ENCODE measurements at regions not wholly inside any gene's neighbourhood (a gene's known extent, or its start where the extent isn't known, plus 50 kb on each side); places are given as distances from the start of the nearest gene placed in this dataset.
A peak's percentile ranks its signal among the peaks of the same experiment; 100 is the strongest.

DNA sequence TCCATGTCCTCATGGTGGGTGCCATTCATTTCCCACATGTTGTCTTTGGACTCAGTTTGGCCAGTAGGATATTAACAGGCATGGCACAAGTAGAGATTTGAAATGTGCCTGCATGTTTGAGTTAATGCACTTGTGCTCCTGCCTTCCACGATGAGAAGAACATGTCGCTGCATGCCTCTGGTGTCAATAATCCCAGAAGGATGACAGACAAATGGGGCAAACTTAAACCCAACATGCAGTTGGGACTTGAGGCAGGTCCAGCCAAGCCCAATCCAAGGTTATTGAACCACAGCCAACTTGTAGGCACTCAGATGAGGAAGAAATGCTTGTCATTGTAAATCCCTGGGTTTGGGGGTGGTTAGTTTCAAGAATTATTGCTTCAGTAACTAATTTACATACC lies 174.6 kb downstream of the TRIM33 start:
- Mint-ChIP-seq H3K4me3 (no peak overlapping the region), H3K4me1 (peaks cover 15 to 64% (median 29%) of the 10 kb centered on the region in 4 donors), H3K36me3 (no peaks in the 10 kb centered on the region), H3K27ac (no peak overlapping the region), H3K9me3 (peaks cover 0 to 2% (median 0%) of the 10 kb centered on the region in 7 donors), H3K27me3 (peaks cover 6% of the 10 kb centered on the region)
- H3K36me3 ChIP-seq (ENCODE audit: control insufficient read depth, insufficient read depth, low read length): no peaks in the 10 kb centered on the region
- no peaks in the 10 kb centered on the region for H3K9me3 ChIP-seq (ENCODE audit: control insufficient read depth in 2 of 2, low read length in 2 of 2)
- H3K4me1 ChIP-seq (ENCODE audit: control insufficient read depth, insufficient read depth, low read length, poor library complexity, severe bottlenecking): peaks cover 39% of the 10 kb centered on the region
- no peak overlapping the region for H3K27ac ChIP-seq (ENCODE audit: insufficient read depth, low read length, poor library complexity, severe bottlenecking)
- DNase-seq (no peak), ATAC-seq (ENCODE audit: low read depth in 2 of 2) (no peak)
- H3K4me3 ChIP-seq (ENCODE audit: low read depth, low read length): no peak overlapping the region
- no peaks in the 10 kb centered on the region for H3K27me3 ChIP-seq (ENCODE audit: control insufficient read depth, insufficient read depth, low read length)

DNA sequence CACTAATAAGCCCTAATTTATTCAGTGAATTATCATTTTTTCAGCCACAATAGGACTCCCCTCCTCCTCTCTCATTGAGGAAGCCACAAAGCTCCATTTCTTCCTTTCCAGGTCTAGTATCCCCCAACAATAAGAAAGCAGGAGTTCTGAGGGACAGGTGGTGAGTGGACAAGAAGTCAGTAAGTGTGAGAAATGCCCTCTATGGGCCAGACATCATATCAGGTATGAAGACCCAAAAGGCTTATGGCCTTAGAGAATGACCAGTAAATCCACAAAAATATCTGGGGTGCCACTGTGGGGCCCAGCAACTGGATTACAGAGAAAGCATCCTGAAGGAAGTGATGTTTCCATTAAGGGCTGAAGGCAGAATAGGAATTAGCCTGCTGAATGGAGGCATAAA lies 175.7 kb downstream of the TRIM33 start:
- peak overlapping the region in 1 of 4 donors; percentile 16 for H3K4me3 Mint-ChIP-seq
- peaks cover 0 to 2% (median 0%) of the 10 kb centered on the region in 7 donors for H3K9me3 Mint-ChIP-seq
- peaks cover 6% of the 10 kb centered on the region for H3K27me3 Mint-ChIP-seq
- Histone ChIP-seq H3K36me3 (ENCODE audit: control insufficient read depth, insufficient read depth, low read length) (no peaks in the 10 kb centered on the region), H3K9me3 (ENCODE audit: control insufficient read depth in 2 of 2, low read length in 2 of 2) (no peaks in the 10 kb centered on the region), H3K4me3 (ENCODE audit: low read depth, low read length) (no peak overlapping the region), H3K4me1 (ENCODE audit: control insufficient read depth, insufficient read depth, low read length, poor library complexity, severe bottlenecking) (peaks cover 40% of the 10 kb centered on the region), H3K27me3 (ENCODE audit: control insufficient read depth, insufficient read depth, low read length) (no peaks in the 10 kb centered on the region), H3K27ac (ENCODE audit: insufficient read depth, low read length, poor library complexity, severe bottlenecking) (no peak overlapping the region)
- ATAC-seq (ENCODE audit: low read depth in 2 of 2) (no peak), DNase-seq (no peak)
- no peaks in the 10 kb centered on the region for H3K36me3 Mint-ChIP-seq
- H3K4me1 Mint-ChIP-seq: peaks cover 14 to 62% (median 26%) of the 10 kb centered on the region in 4 donors
- H3K27ac Mint-ChIP-seq: peak overlapping the region in 2 of 3 donors; percentile 29 to 36

DNA sequence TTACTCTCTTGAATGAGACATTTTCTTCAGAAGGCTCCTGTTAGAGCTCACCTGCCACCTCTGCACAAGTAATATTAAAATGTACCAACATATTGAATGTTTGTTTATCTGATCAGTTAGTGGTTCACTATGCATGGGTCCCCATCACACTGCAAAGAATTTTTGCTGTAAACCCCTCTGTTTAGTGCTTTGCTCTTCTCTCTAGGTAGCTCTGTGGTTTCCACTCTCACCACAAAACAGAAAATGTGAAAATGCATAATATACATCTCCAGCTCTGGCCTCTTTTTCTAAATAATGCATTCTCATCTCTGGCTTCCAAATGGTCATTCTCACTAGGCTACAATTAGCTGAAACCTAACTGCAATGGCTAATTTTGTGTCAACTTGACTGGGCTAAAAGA lies 176.7 kb downstream of the TRIM33 start:
- peaks cover 7% of the 10 kb centered on the region for H3K27me3 Mint-ChIP-seq
- Histone ChIP-seq H3K36me3 (ENCODE audit: control insufficient read depth, insufficient read depth, low read length) (no peaks in the 10 kb centered on the region), H3K27ac (ENCODE audit: insufficient read depth, low read length, poor library complexity, severe bottlenecking) (no peak overlapping the region), H3K4me3 (ENCODE audit: low read depth, low read length) (peak overlapping the region; percentile 33), H3K9me3 (ENCODE audit: control insufficient read depth in 2 of 2, low read length in 2 of 2) (no peaks in the 10 kb centered on the region), H3K4me1 (ENCODE audit: control insufficient read depth, insufficient read depth, low read length, poor library complexity, severe bottlenecking) (peaks cover 34% of the 10 kb centered on the region), H3K27me3 (ENCODE audit: control insufficient read depth, insufficient read depth, low read length) (no peaks in the 10 kb centered on the region)
- peak overlapping the region; percentile 9 to 85 (median 29) for H3K27ac Mint-ChIP-seq
- H3K4me3 Mint-ChIP-seq: peak overlapping the region in 3 of 4 donors; percentile 0 to 59 (median 6)
- DNase-seq (peak in 1 of 3 donors; percentile 13), ATAC-seq (ENCODE audit: low read depth in 2 of 2) (no peak)
- peaks cover 16 to 58% (median 27%) of the 10 kb centered on the region in 4 donors for H3K4me1 Mint-ChIP-seq
- peaks cover 0 to 2% (median 0%) of the 10 kb centered on the region in 7 donors for H3K9me3 Mint-ChIP-seq
- H3K36me3 Mint-ChIP-seq: no peaks in the 10 kb centered on the region

- ATAC-seq (ENCODE audit: low read depth in 2 of 2) (no peak), DNase-seq (no peak)
- Mint-ChIP-seq H3K36me3 (no peaks in the 10 kb centered on the region), H3K4me1 (peaks cover 16 to 57% (median 27%) of the 10 kb centered on the region in 4 donors), H3K9me3 (peaks cover 0 to 2% (median 0%) of the 10 kb centered on the region in 7 donors), H3K4me3 (peak overlapping the region in 1 of 4 donors; percentile 15), H3K27me3 (peaks cover 12% of the 10 kb centered on the region), H3K27ac (peak overlapping the region; percentile 5 to 22 (median 18))
- Histone ChIP-seq H3K4me3 (ENCODE audit: low read depth, low read length) (peak overlapping the region; percentile 28), H3K27me3 (ENCODE audit: control insufficient read depth, insufficient read depth, low read length) (no peaks in the 10 kb centered on the region), H3K9me3 (ENCODE audit: control insufficient read depth in 2 of 2, low read length in 2 of 2) (no peaks in the 10 kb centered on the region), H3K4me1 (ENCODE audit: control insufficient read depth, insufficient read depth, low read length, poor library complexity, severe bottlenecking) (peaks cover 34% of the 10 kb centered on the region), H3K27ac (ENCODE audit: insufficient read depth, low read length, poor library complexity, severe bottlenecking) (no peak overlapping the region), H3K36me3 (ENCODE audit: control insufficient read depth, insufficient read depth, low read length) (no peaks in the 10 kb centered on the region)
Observed at GRCh38 chr1:114333690-114334089, 177.3 kb downstream of the TRIM33 start.

DNA sequence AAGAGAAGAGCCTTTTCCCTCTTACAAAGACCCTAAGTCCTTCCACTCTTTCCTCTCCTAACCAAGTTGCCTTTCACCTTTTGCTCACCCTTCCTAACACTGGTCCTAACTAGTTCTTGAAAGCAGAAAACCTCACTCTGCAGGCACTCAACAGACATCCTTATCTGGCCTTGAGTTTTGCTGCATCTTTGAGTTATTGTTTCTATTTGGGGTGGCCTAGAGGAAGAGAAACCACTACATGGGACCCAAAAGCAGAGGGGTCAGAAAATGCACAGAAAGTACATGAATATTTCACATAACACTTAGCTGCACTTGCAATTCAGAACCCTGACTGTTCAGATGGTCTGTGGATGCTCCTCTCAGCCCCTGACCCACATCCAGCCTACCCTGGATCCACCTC lies 178.3 kb upstream of the SYT6 start:
- no peaks in the 10 kb centered on the region for H3K36me3 Mint-ChIP-seq

GRCh38 chr1:114330451-114330983 lies 176.8 kb upstream of the SYT6 start:
- Mint-ChIP-seq H3K4me3 (peak overlapping the region in 1 of 4 donors; percentile 7), H3K36me3 (no peaks in the 10 kb centered on the region), H3K27ac (peak overlapping the region in 2 of 3 donors; percentile 59 to 71), H3K4me1 (peaks cover 16 to 53% (median 27%) of the 10 kb centered on the region in 4 donors), H3K27me3 (peaks cover 11% of the 10 kb centered on the region), H3K9me3 (peaks cover 0 to 2% (median 0%) of the 10 kb centered on the region in 7 donors)
- DNase-seq (peak in 2 of 3 donors; percentile 19 to 43), ATAC-seq (ENCODE audit: low read depth in 2 of 2) (peak; percentile 37 to 50)
- Histone ChIP-seq H3K4me1 (ENCODE audit: control insufficient read depth, insufficient read depth, low read length, poor library complexity, severe bottlenecking) (peaks cover 34% of the 10 kb centered on the region), H3K27me3 (ENCODE audit: control insufficient read depth, insufficient read depth, low read length) (no peaks in the 10 kb centered on the region), H3K27ac (ENCODE audit: insufficient read depth, low read length, poor library complexity, severe bottlenecking) (no peak overlapping the region), H3K9me3 (ENCODE audit: control insufficient read depth in 2 of 2, low read length in 2 of 2) (no peaks in the 10 kb centered on the region), H3K4me3 (ENCODE audit: low read depth, low read length) (peak overlapping the region; percentile 8), H3K36me3 (ENCODE audit: control insufficient read depth, insufficient read depth, low read length) (no peaks in the 10 kb centered on the region)

More for the DNA sequence above, 178.3 kb upstream of the SYT6 start:
- H3K4me3 ChIP-seq (ENCODE audit: low read depth, low read length): no peak overlapping the region
- H3K27me3 Mint-ChIP-seq: peaks cover 17% of the 10 kb centered on the region
- no peak for DNase-seq
- no peaks in the 10 kb centered on the region for H3K9me3 ChIP-seq (ENCODE audit: control insufficient read depth in 2 of 2, low read length in 2 of 2)
- peaks cover 34% of the 10 kb centered on the region for H3K4me1 ChIP-seq (ENCODE audit: control insufficient read depth, insufficient read depth, low read length, poor library complexity, severe bottlenecking)
- H3K27ac ChIP-seq (ENCODE audit: insufficient read depth, low read length, poor library complexity, severe bottlenecking): no peak overlapping the region
- peaks cover 0 to 2% (median 0%) of the 10 kb centered on the region in 7 donors for H3K9me3 Mint-ChIP-seq
- H3K4me1 Mint-ChIP-seq: peaks cover 16 to 56% (median 27%) of the 10 kb centered on the region in 4 donors
- H3K27ac Mint-ChIP-seq: peak overlapping the region in 2 of 3 donors; percentile 15 to 57
- H3K27me3 ChIP-seq (ENCODE audit: control insufficient read depth, insufficient read depth, low read length): no peaks in the 10 kb centered on the region
- ATAC-seq (ENCODE audit: low read depth in 2 of 2): no peak
- peak overlapping the region in 2 of 4 donors; percentile 3 to 32 for H3K4me3 Mint-ChIP-seq
- H3K36me3 ChIP-seq (ENCODE audit: control insufficient read depth, insufficient read depth, low read length): no peaks in the 10 kb centered on the region

GRCh38 chr1:114328361-114328904 lies 174.8 kb upstream of the SYT6 start:
- Histone ChIP-seq H3K27me3 (ENCODE audit: control insufficient read depth, insufficient read depth, low read length) (no peaks in the 10 kb centered on the region), H3K4me1 (ENCODE audit: control insufficient read depth, insufficient read depth, low read length, poor library complexity, severe bottlenecking) (peaks cover 18% of the 10 kb centered on the region)

GRCh38 chr1:114324662-114324965 lies 170.9 kb upstream of the SYT6 start:
- Mint-ChIP-seq H3K36me3 (no peaks in the 10 kb centered on the region), H3K27me3 (peaks cover 16% of the 10 kb centered on the region), H3K4me3 (no peak overlapping the region), H3K4me1 (peaks cover 0 to 12% (median 3%) of the 10 kb centered on the region in 4 donors), H3K27ac (peak overlapping the region in 1 of 3 donors; percentile 5), H3K9me3 (peaks cover 0 to 2% (median 0%) of the 10 kb centered on the region in 7 donors)
- Histone ChIP-seq H3K27ac (ENCODE audit: insufficient read depth, low read length, poor library complexity, severe bottlenecking) (no peak overlapping the region), H3K4me1 (ENCODE audit: control insufficient read depth, insufficient read depth, low read length, poor library complexity, severe bottlenecking) (no peaks in the 10 kb centered on the region), H3K27me3 (ENCODE audit: control insufficient read depth, insufficient read depth, low read length) (no peaks in the 10 kb centered on the region), H3K36me3 (ENCODE audit: control insufficient read depth, insufficient read depth, low read length) (no peaks in the 10 kb centered on the region), H3K4me3 (ENCODE audit: low read depth, low read length) (no peak overlapping the region), H3K9me3 (ENCODE audit: control insufficient read depth in 2 of 2, low read length in 2 of 2) (no peaks in the 10 kb centered on the region)
- ATAC-seq (ENCODE audit: low read depth in 2 of 2) (no peak), DNase-seq (no peak)

More at GRCh38 chr1:114328361-114328904, 174.8 kb upstream of the SYT6 start:
- no peaks in the 10 kb centered on the region for H3K36me3 ChIP-seq (ENCODE audit: control insufficient read depth, insufficient read depth, low read length)
- H3K9me3 Mint-ChIP-seq: peaks cover 0 to 2% (median 0%) of the 10 kb centered on the region in 7 donors
- DNase-seq (no peak), ATAC-seq (ENCODE audit: low read depth in 2 of 2) (no peak)
- peak overlapping the region in 1 of 3 donors; percentile 10 for H3K27ac Mint-ChIP-seq
- no peaks in the 10 kb centered on the region for H3K36me3 Mint-ChIP-seq
- H3K4me3 ChIP-seq (ENCODE audit: low read depth, low read length): no peak overlapping the region
- H3K27ac ChIP-seq (ENCODE audit: insufficient read depth, low read length, poor library complexity, severe bottlenecking): no peak overlapping the region
- H3K9me3 ChIP-seq (ENCODE audit: control insufficient read depth in 2 of 2, low read length in 2 of 2): no peaks in the 10 kb centered on the region
- H3K4me1 Mint-ChIP-seq: peaks cover 4 to 37% (median 12%) of the 10 kb centered on the region in 4 donors
- H3K4me3 Mint-ChIP-seq: no peak overlapping the region
- H3K27me3 Mint-ChIP-seq: peaks cover 16% of the 10 kb centered on the region

Measured in CD4-positive, CD25-positive, alpha-beta regulatory T cell (primary cell).